OCI-LY1 (cell line): ENCODE measurements at regions not wholly inside any gene's neighbourhood (a gene's known extent, or its start where the extent isn't known, plus 50 kb on each side); places are given as distances from the start of the nearest gene placed in this dataset.

Experiments used
- H2AFZ ChIP-seq: fragments of 200-600 bp; sonication (generic), shearing (Covaris generic); 2 replicates; pipeline ENCODE4 v1.6.0; 2014; ENCODE audit warnings: antibody characterized with exemption, mild to moderate bottlenecking, low read length
- H3F3A ChIP-seq: fragments of 200-600 bp; sonication (generic), shearing (Covaris generic); 2 replicates; pipeline ENCODE4 v1.6.0; 2014; ENCODE audit warnings: mild to moderate bottlenecking, antibody characterized with exemption, low read length, moderate library complexity; ENCODE audit not compliant: insufficient read depth
- H3K27ac ChIP-seq: fragments of 200-600 bp; sonication (generic); 2 replicates; pipeline ENCODE4 v1.5.1; 2014; ENCODE audit warnings: low read length, mixed run types, mild to moderate bottlenecking, low read depth; ENCODE audit not compliant: poor library complexity, severe bottlenecking
- H3K27me3 ChIP-seq: fragments of 200-600 bp; sonication (generic); 2 replicates; pipeline ENCODE4 v1.6.0; 2014; ENCODE audit warnings: antibody characterized with exemption, mild to moderate bottlenecking, low read length, moderate library complexity; ENCODE audit not compliant: insufficient read depth
- H3K36me3 ChIP-seq: fragments of 200-600 bp; sonication (generic); 2 replicates; pipeline ENCODE4 v1.6.1; 2014; ENCODE audit warnings: mild to moderate bottlenecking, antibody characterized with exemption, low read length, moderate library complexity, mixed read lengths; ENCODE audit not compliant: insufficient read depth
- H3K4me1 ChIP-seq: fragments of 200-600 bp; sonication (generic); 2 replicates; pipeline ENCODE4 v1.5.1; 2014; ENCODE audit warnings: mild to moderate bottlenecking, low read length, moderate library complexity; ENCODE audit not compliant: insufficient read depth, severe bottlenecking
- H3K4me2 ChIP-seq: fragments of 200-600 bp; sonication (generic), shearing (Covaris generic); 2 replicates; pipeline ENCODE4 v1.6.1; 2014; ENCODE audit warnings: low read length
- H3K4me3 ChIP-seq: fragments of 200-600 bp; sonication (generic); 2 replicates; pipeline ENCODE4 v1.5.1; 2014; ENCODE audit warnings: low read length, low read depth, mild to moderate bottlenecking, mixed read lengths; ENCODE audit not compliant: poor library complexity, severe bottlenecking
- H3K79me2 ChIP-seq: fragments of 200-600 bp; shearing (Covaris generic); 2 replicates; pipeline ENCODE4 v1.6.1; 2016; ENCODE audit warnings: mixed run types, low read length, mixed read lengths; ENCODE audit not compliant: insufficient read depth
- H3K9ac ChIP-seq: fragments of 200-600 bp; sonication (generic), shearing (Covaris generic); 2 replicates; pipeline ENCODE4 v1.6.1; 2014; ENCODE audit warnings: mild to moderate bottlenecking, low read length, mixed read lengths
- H3K9me2 ChIP-seq: fragments of 200-600 bp; sonication (generic), shearing (Covaris generic); 2 replicates; pipeline ENCODE4 v1.6.1; 2014; ENCODE audit warnings: low read depth, mild to moderate bottlenecking, low read length, mixed read lengths
- H3K9me3 ChIP-seq: fragments of 200-600 bp; shearing (Covaris generic); 2 replicates; pipeline ENCODE4 v1.6.1; 2014; ENCODE audit warnings: low read length, mixed read lengths
- H4K20me1 ChIP-seq: fragments of 200-600 bp; sonication (generic), shearing (Covaris generic); 2 replicates; pipeline ENCODE4 v1.6.0; 2016; ENCODE audit warnings: mild to moderate bottlenecking, low read length; ENCODE audit not compliant: insufficient read depth
- CTCF ChIP-seq: fragments of 200-600 bp; sonication (generic), shearing (Covaris generic); IDR thresholded peaks from 2 replicates; pipeline ENCODE4 v1.5.1; 2017; ENCODE audit warnings: mild to moderate bottlenecking, antibody characterized with exemption, low read length, moderate library complexity, mixed read lengths
- EZH2 ChIP-seq: fragments of 200-600 bp; sonication (generic), shearing (Covaris generic); IDR thresholded peaks from 2 replicates; pipeline ENCODE4 v1.8.0; 2017; ENCODE audit warnings: borderline replicate concordance, mixed run types, mild to moderate bottlenecking, antibody characterized with exemption, low read length, moderate library complexity, mixed read lengths

DNA sequence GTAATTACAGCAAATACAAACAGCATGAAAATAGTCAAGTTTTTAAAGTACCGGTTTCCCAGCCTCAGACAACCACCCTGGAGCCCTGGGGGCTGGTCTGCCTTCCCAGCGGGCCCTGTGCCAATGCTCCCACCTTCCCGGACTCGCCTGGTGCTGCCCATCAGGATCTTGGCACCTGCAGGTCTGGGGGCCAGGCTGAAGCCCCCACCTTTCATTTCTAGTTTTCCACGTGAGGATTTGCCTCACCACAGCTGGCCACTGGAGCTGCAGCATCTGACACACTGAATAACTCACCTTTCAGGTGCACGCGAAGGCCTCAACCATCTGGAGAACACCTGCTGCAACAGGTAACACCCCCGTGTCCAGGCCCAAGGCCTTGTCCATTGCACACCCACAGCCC, 108.7 kb upstream of the THY1 start:
- Histone ChIP-seq H3K9ac (no peak overlapping the region), H3K79me2 (no peaks in the 10 kb centered on the region), H3K27ac (no peak overlapping the region), H3K4me2 (no peak overlapping the region), H3K4me1 (no peaks in the 10 kb centered on the region), H3K27me3 (no peaks in the 10 kb centered on the region), H4K20me1 (no peaks in the 10 kb centered on the region), H3K4me3 (no peak overlapping the region), H3K36me3 (no peaks in the 10 kb centered on the region), H2AFZ (no peak overlapping the region), H3K9me2 (no peaks in the 10 kb centered on the region), H3F3A (no peaks in the 10 kb centered on the region), H3K9me3 (no peaks in the 10 kb centered on the region)
- TF ChIP-seq EZH2 (no peak), CTCF (no peak)

- no peaks in the 10 kb centered on the region for H3K9me2 ChIP-seq
- H3K27me3 ChIP-seq, result no peaks in the 10 kb centered on the region
- no peak overlapping the region for H3K9ac ChIP-seq
- no peaks in the 10 kb centered on the region for H3K36me3 ChIP-seq
- no peak for TF ChIP-seq EZH2
- TF ChIP-seq CTCF, result no peak
- H3K9me3 ChIP-seq, result no peaks in the 10 kb centered on the region
- no peak overlapping the region for H3K4me2 ChIP-seq
- no peaks in the 10 kb centered on the region for H3K79me2 ChIP-seq
- H3F3A ChIP-seq, result no peaks in the 10 kb centered on the region
- no peak overlapping the region for H3K4me3 ChIP-seq
- no peaks in the 10 kb centered on the region for H3K4me1 ChIP-seq
- H4K20me1 ChIP-seq, result no peaks in the 10 kb centered on the region
- H2AFZ ChIP-seq, result no peak overlapping the region
- H3K27ac ChIP-seq, result no peak overlapping the region
These were observed 108.1 kb upstream of the THY1 start for GRCh38 chr11:119531056-119531455.

DNA sequence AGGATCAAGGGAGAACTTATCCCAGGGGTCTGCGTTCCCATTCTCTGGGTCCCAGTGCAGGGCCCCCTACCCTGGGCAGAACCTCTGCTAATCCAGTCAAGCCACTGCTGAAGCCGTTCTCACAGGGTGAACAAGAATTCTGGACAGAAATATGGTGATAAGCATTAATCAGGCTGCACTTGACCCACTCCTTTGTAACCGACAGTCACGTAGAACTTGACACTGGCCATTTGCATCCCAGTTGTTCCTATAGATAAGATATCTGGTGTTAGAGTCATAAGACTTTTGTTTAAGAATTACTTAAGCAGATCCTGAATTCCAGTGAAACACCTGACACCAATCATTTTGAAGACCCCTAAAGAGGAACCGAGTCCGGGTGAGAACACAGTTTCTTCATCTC, 107.5 kb upstream of the THY1 start:
- H3K27ac ChIP-seq, result no peak overlapping the region
- H3K4me3 ChIP-seq, result no peak overlapping the region
- H3F3A ChIP-seq, result no peaks in the 10 kb centered on the region
- no peak overlapping the region for H3K4me2 ChIP-seq
- no peaks in the 10 kb centered on the region for H3K79me2 ChIP-seq
- H3K4me1 ChIP-seq, result no peaks in the 10 kb centered on the region
- no peaks in the 10 kb centered on the region for H3K27me3 ChIP-seq
- H2AFZ ChIP-seq, result no peak overlapping the region
- H3K36me3 ChIP-seq, result no peaks in the 10 kb centered on the region
- TF ChIP-seq EZH2 (no peak), CTCF (no peak)
- H3K9me2 ChIP-seq, result no peaks in the 10 kb centered on the region
- H3K9ac ChIP-seq, result no peak overlapping the region
- no peaks in the 10 kb centered on the region for H4K20me1 ChIP-seq
- H3K9me3 ChIP-seq, result no peaks in the 10 kb centered on the region
